GM23338 (cell line): ENCODE measurements at regions not wholly inside any gene's neighbourhood (a gene's known extent, or its start where the extent isn't known, plus 50 kb on each side); places are given as distances from the start of the nearest gene placed in this dataset.

ENCODE experiments used
- ATAC-seq: fragments of 200-7000 bp; cut with Tn5 transposase; 3 replicates; pipeline ENCODE4 v1.9.1; 2020
- DNase-seq: peaks from one replicate; pipeline ENCODE4 v3.0.0-alpha.2; 2015; ENCODE audit warnings: low spot score
- H2AFZ ChIP-seq: fragments of 200-600 bp; sonication (generic); 2 replicates; pipeline ENCODE4 v1.8.0; 2016; ENCODE audit warnings: antibody characterized with exemption, mild to moderate bottlenecking, moderate library complexity
- H3F3A ChIP-seq: fragments of 200-600 bp; sonication (generic); replicated peaks from 2 replicates; pipeline ENCODE4 v1.8.0; 2017; ENCODE audit warnings: antibody characterized with exemption, mixed run types, low read depth
- H3K27ac ChIP-seq: fragments of 200-600 bp; sonication (generic); 2 replicates; pipeline ENCODE4 v1.6.1; 2016; ENCODE audit warnings: low read depth
- H3K27me3 ChIP-seq: fragments of 200-600 bp; sonication (generic); 2 replicates; pipeline ENCODE4 v1.8.0; 2016; ENCODE audit warnings: mild to moderate bottlenecking, mixed run types, moderate library complexity; ENCODE audit not compliant: insufficient read depth
- H3K36me3 ChIP-seq: fragments of 200-600 bp; sonication (generic); 2 replicates; pipeline ENCODE4 v1.8.0; 2016; ENCODE audit warnings: mild to moderate bottlenecking; ENCODE audit not compliant: insufficient read depth
- H3K4me1 ChIP-seq: fragments of 200-600 bp; sonication (generic); 2 replicates; pipeline ENCODE4 v1.8.0; 2016; ENCODE audit warnings: mild to moderate bottlenecking, moderate library complexity; ENCODE audit not compliant: insufficient read depth
- H3K4me2 ChIP-seq: fragments of 200-600 bp; sonication (generic); 2 replicates; pipeline ENCODE4 v1.7.1; 2017; ENCODE audit warnings: mixed run types
- H3K4me3 ChIP-seq: fragments of 200-600 bp; sonication (generic); 2 replicates; pipeline ENCODE4 v1.6.1; 2016; ENCODE audit warnings: mixed run types
- H3K79me2 ChIP-seq: fragments of 200-600 bp; sonication (generic); replicated peaks from 2 replicates; pipeline ENCODE4 v1.8.0; 2017; ENCODE audit warnings: mild to moderate bottlenecking; ENCODE audit not compliant: insufficient read depth
- H3K9me2 ChIP-seq: fragments of 200-600 bp; sonication (generic); 2 replicates; pipeline ENCODE4 v1.8.0; 2017; ENCODE audit not compliant: insufficient read depth
- H4K20me1 ChIP-seq: fragments of 200-600 bp; sonication (generic); replicated peaks from 2 replicates; pipeline ENCODE4 v1.8.0; 2017; ENCODE audit warnings: mild to moderate bottlenecking; ENCODE audit not compliant: insufficient read depth
- H3K27ac Mint-ChIP-seq: 2 replicates; pipeline ENCODE4 v1.8.0; 2020; ENCODE audit warnings: inconsistent platforms, mild to moderate bottlenecking, moderate library complexity, mixed read lengths
- H3K27me3 Mint-ChIP-seq: 3 replicates; pipeline ENCODE4 v1.8.0; 2022; ENCODE audit warnings: low read depth, mild to moderate bottlenecking, moderate library complexity, mixed read lengths, inconsistent platforms; ENCODE audit not compliant: insufficient read depth, poor library complexity
- H3K36me3 Mint-ChIP-seq: 3 replicates; pipeline ENCODE4 v1.8.0; 2021; ENCODE audit warnings: low read depth, mild to moderate bottlenecking, inconsistent platforms, moderate library complexity, mixed read lengths
- H3K4me1 Mint-ChIP-seq: 3 replicates; pipeline ENCODE4 v1.8.0; 2020; ENCODE audit warnings: mild to moderate bottlenecking, inconsistent platforms, mixed read lengths
- H3K4me3 Mint-ChIP-seq: 3 replicates; pipeline ENCODE4 v1.8.0; 2021; ENCODE audit warnings: moderate library complexity, mild to moderate bottlenecking, inconsistent platforms, mixed read lengths
- H3K9me3 Mint-ChIP-seq: 3 replicates; pipeline ENCODE4 v1.8.0; 2020; ENCODE audit warnings: moderate library complexity, mild to moderate bottlenecking, inconsistent platforms, mixed read lengths
- CREB1 ChIP-seq: fragments of 250-450 bp; sonication (Bioruptor Pico); IDR thresholded peaks from 2 replicates; pipeline ENCODE4 v1.5.0; 2020; ENCODE audit warnings: low read depth, mild to moderate bottlenecking, moderate library complexity
- EZH2 ChIP-seq: fragments of 200-600 bp; sonication (generic); IDR thresholded peaks from one replicate; pipeline ENCODE4 v1.8.0; 2017; ENCODE audit warnings: antibody characterized with exemption, mild to moderate bottlenecking, low read depth; ENCODE audit not compliant: unreplicated experiment
- JUNB ChIP-seq: IDR thresholded peaks from one replicate; pipeline ENCODE4 v1.6.1; 2016; ENCODE audit warnings: antibody characterized with exemption; ENCODE audit not compliant: unreplicated experiment
- NANOG ChIP-seq: IDR thresholded peaks from 2 replicates; pipeline ENCODE4 v1.6.1; 2016; ENCODE audit warnings: antibody characterized with exemption, borderline replicate concordance
- POLR2AphosphoS5 ChIP-seq: IDR thresholded peaks from 2 replicates; pipeline ENCODE4 v1.6.1; 2016; ENCODE audit warnings: antibody characterized with exemption, low read depth
- ZNF331 ChIP-seq: fragments of 250-450 bp; sonication (Bioruptor Pico); IDR thresholded peaks from 2 replicates; pipeline ENCODE4 v1.5.0; 2020; ENCODE audit warnings: low read depth, mild to moderate bottlenecking, moderate library complexity
- TF ChIP-seq, protein P1 (sequence below), 2 experiments: fragments of 200-600 bp in 1 of 2; sonication (generic) in 1 of 2; conservative IDR thresholded peaks; 2 replicates each; pipeline versions ENCODE4 v1.5.1 to v1.6.1; 2016 to 2017; ENCODE audit warnings: antibody characterized with exemption in 2 of 2, low read depth in 2 of 2, mild to moderate bottlenecking in 2 of 2, moderate library complexity in 1 of 2
- TF ChIP-seq, protein P2 (sequence below): IDR thresholded peaks from one replicate; pipeline ENCODE4 v1.6.1; 2018; ENCODE audit warnings: antibody characterized with exemption; ENCODE audit not compliant: unreplicated experiment
- TF ChIP-seq, protein P3 (sequence below): fragments of 250-450 bp; sonication (Bioruptor Pico); IDR thresholded peaks from 2 replicates; pipeline ENCODE4 v1.5.0; 2020; ENCODE audit warnings: mild to moderate bottlenecking, moderate library complexity

DNA sequence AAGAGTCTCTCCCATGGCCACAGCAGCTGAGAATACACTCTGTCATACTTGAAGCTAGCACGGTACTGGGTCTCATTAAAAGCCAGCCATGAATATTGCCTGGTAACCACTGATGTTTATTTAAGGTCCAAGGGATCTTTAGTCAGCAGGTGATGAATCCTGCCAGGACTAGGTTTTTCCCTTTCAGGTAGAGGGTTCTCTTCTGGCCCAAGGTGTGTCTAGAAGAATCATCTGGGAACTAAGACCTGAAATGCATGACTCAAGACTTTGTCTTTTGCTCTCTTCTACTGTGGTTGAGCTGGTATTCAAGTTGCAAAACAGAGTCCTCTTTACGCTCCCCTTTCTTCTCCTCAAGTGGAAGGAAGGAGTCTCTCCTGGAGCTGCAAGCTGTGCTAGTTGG lies 400.5 kb upstream of the FSIP2 start (continued):
- TF ChIP-seq, protein P1, sequence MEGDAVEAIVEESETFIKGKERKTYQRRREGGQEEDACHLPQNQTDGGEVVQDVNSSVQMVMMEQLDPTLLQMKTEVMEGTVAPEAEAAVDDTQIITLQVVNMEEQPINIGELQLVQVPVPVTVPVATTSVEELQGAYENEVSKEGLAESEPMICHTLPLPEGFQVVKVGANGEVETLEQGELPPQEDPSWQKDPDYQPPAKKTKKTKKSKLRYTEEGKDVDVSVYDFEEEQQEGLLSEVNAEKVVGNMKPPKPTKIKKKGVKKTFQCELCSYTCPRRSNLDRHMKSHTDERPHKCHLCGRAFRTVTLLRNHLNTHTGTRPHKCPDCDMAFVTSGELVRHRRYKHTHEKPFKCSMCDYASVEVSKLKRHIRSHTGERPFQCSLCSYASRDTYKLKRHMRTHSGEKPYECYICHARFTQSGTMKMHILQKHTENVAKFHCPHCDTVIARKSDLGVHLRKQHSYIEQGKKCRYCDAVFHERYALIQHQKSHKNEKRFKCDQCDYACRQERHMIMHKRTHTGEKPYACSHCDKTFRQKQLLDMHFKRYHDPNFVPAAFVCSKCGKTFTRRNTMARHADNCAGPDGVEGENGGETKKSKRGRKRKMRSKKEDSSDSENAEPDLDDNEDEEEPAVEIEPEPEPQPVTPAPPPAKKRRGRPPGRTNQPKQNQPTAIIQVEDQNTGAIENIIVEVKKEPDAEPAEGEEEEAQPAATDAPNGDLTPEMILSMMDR (conservative IDR thresholded peaks at IDR 0.05; ENCODE audit: low read depth in 2 of 2): no peak

DNA sequence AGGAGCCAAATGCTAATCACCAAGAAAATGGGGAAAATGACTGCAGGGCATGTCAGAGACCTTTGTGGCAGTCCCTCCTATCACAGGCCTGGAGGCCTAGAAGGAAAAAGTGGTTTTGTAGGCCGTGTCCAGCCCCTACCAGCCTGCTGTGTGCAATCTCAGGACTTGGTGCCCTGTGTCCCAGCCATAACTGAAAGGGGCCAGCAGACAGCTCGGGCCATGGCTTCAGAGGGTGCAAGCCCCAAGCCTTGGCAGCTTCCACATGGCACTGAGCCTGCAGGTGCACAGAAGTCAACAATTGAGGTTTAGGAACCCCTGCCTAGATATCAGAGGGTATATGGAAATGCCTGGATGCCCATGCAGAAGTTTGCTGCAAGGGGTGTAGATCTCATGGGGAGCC lies 391.2 kb upstream of the FSIP2 start:
- H3K79me2 ChIP-seq: no peaks in the 10 kb centered on the region
- H4K20me1 ChIP-seq: no peaks in the 10 kb centered on the region
- Mint-ChIP-seq H3K9me3 (no peaks in the 10 kb centered on the region), H3K4me3 (no peak overlapping the region), H3K36me3 (no peaks in the 10 kb centered on the region; the same call in 2 of the 3 replicates), H3K4me1 (no peaks in the 10 kb centered on the region), H3K27ac (no peak overlapping the region), H3K27me3 (no peaks in the 10 kb centered on the region)
- H2AFZ ChIP-seq: no peak overlapping the region
- no peak for TF ChIP-seq NANOG
- H3K4me3 ChIP-seq: no peak overlapping the region
- H3K4me2 ChIP-seq: no peak overlapping the region
- H3K36me3 ChIP-seq: no peaks in the 10 kb centered on the region
- no peak for DNase-seq
- H3K9me2 ChIP-seq: 0 out of 2 replicates have a peak, but pooled peaks cover 2% of the 10 kb centered on the region
- H3K27ac ChIP-seq: no peak overlapping the region
- no peaks in the 10 kb centered on the region for H3K27me3 ChIP-seq
- H3F3A ChIP-seq: no peaks in the 10 kb centered on the region
- no peak for ATAC-seq
- H3K4me1 ChIP-seq: no peaks in the 10 kb centered on the region

DNA sequence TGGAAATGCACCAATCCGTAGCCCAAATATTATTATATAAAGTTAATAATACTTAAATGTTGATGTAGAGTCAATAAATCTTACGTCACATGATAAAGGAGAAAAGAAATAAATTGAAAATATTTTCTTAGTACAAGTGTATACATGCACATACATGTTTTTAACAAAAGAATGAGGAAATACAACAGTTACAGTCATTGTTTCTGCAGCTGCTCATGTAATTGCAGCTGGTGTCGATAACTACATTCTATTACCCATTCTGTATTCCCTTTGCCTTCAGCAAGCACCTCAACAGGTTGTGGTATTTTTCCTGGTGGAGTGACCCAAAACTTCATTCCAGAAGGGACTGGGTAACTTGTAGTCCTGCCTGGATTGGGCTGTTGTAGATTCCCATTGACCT lies 377.8 kb upstream of the FSIP2 start:
- H3K27ac ChIP-seq: no peak overlapping the region
- Mint-ChIP-seq H3K4me3 (no peak overlapping the region), H3K27me3 (peaks cover 2% of the 10 kb centered on the region), H3K36me3 (peaks cover 2% of the 10 kb centered on the region; the same call in 1 of the 3 replicates), H3K27ac (no peak overlapping the region), H3K4me1 (no peaks in the 10 kb centered on the region), H3K9me3 (peaks cover 8% of the 10 kb centered on the region; the same call in 2 of the 3 replicates)
- H3K36me3 ChIP-seq: no peaks in the 10 kb centered on the region
- H3K4me3 ChIP-seq: no peak overlapping the region
- no peak for DNase-seq
- H3K27me3 ChIP-seq: no peaks in the 10 kb centered on the region
- no peaks in the 10 kb centered on the region for H3K4me1 ChIP-seq
- H3K4me2 ChIP-seq: no peak overlapping the region
- H4K20me1 ChIP-seq: no peaks in the 10 kb centered on the region
- H2AFZ ChIP-seq: no peak overlapping the region
- no peaks in the 10 kb centered on the region for H3F3A ChIP-seq
- H3K9me2 ChIP-seq: peaks cover 14% of the 10 kb centered on the region
- no peaks in the 10 kb centered on the region for H3K79me2 ChIP-seq
- ATAC-seq: no peak
- TF ChIP-seq ZNF331 (CRISPR knock-in tag) (no peak), JUNB (no peak), NANOG (no peak), EZH2 (no peak), POLR2AphosphoS5 (no peak), CREB1 (CRISPR knock-in tag) (no peak)
- TF ChIP-seq, protein P2, sequence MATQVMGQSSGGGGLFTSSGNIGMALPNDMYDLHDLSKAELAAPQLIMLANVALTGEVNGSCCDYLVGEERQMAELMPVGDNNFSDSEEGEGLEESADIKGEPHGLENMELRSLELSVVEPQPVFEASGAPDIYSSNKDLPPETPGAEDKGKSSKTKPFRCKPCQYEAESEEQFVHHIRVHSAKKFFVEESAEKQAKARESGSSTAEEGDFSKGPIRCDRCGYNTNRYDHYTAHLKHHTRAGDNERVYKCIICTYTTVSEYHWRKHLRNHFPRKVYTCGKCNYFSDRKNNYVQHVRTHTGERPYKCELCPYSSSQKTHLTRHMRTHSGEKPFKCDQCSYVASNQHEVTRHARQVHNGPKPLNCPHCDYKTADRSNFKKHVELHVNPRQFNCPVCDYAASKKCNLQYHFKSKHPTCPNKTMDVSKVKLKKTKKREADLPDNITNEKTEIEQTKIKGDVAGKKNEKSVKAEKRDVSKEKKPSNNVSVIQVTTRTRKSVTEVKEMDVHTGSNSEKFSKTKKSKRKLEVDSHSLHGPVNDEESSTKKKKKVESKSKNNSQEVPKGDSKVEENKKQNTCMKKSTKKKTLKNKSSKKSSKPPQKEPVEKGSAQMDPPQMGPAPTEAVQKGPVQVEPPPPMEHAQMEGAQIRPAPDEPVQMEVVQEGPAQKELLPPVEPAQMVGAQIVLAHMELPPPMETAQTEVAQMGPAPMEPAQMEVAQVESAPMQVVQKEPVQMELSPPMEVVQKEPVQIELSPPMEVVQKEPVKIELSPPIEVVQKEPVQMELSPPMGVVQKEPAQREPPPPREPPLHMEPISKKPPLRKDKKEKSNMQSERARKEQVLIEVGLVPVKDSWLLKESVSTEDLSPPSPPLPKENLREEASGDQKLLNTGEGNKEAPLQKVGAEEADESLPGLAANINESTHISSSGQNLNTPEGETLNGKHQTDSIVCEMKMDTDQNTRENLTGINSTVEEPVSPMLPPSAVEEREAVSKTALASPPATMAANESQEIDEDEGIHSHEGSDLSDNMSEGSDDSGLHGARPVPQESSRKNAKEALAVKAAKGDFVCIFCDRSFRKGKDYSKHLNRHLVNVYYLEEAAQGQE: no peak
- TF ChIP-seq, protein P3, sequence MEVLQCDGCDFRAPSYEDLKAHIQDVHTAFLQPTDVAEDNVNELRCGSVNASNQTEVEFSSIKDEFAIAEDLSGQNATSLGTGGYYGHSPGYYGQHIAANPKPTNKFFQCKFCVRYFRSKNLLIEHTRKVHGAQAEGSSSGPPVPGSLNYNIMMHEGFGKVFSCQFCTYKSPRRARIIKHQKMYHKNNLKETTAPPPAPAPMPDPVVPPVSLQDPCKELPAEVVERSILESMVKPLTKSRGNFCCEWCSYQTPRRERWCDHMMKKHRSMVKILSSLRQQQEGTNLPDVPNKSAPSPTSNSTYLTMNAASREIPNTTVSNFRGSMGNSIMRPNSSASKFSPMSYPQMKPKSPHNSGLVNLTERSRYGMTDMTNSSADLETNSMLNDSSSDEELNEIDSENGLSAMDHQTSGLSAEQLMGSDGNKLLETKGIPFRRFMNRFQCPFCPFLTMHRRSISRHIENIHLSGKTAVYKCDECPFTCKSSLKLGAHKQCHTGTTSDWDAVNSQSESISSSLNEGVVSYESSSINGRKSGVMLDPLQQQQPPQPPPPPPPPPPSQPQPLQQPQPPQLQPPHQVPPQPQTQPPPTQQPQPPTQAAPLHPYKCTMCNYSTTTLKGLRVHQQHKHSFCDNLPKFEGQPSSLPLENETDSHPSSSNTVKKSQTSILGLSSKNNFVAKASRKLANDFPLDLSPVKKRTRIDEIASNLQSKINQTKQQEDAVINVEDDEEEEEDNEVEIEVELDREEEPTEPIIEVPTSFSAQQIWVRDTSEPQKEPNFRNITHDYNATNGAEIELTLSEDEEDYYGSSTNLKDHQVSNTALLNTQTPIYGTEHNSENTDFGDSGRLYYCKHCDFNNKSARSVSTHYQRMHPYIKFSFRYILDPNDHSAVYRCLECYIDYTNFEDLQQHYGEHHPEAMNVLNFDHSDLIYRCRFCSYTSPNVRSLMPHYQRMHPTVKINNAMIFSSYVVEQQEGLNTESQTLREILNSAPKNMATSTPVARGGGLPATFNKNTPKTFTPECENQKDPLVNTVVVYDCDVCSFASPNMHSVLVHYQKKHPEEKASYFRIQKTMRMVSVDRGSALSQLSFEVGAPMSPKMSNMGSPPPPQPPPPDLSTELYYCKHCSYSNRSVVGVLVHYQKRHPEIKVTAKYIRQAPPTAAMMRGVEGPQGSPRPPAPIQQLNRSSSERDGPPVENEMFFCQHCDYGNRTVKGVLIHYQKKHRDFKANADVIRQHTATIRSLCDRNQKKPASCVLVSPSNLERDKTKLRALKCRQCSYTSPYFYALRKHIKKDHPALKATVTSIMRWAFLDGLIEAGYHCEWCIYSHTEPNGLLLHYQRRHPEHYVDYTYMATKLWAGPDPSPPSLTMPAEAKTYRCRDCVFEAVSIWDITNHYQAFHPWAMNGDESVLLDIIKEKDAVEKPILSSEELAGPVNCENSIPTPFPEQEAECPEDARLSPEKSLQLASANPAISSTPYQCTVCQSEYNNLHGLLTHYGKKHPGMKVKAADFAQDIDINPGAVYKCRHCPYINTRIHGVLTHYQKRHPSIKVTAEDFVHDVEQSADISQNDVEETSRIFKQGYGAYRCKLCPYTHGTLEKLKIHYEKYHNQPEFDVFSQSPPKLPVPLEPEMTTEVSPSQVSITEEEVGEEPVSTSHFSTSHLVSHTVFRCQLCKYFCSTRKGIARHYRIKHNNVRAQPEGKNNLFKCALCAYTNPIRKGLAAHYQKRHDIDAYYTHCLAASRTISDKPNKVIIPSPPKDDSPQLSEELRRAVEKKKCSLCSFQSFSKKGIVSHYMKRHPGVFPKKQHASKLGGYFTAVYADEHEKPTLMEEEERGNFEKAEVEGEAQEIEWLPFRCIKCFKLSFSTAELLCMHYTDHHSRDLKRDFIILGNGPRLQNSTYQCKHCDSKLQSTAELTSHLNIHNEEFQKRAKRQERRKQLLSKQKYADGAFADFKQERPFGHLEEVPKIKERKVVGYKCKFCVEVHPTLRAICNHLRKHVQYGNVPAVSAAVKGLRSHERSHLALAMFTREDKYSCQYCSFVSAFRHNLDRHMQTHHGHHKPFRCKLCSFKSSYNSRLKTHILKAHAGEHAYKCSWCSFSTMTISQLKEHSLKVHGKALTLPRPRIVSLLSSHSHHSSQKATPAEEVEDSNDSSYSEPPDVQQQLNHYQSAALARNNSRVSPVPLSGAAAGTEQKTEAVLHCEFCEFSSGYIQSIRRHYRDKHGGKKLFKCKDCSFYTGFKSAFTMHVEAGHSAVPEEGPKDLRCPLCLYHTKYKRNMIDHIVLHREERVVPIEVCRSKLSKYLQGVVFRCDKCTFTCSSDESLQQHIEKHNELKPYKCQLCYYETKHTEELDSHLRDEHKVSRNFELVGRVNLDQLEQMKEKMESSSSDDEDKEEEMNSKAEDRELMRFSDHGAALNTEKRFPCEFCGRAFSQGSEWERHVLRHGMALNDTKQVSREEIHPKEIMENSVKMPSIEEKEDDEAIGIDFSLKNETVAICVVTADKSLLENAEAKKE (CRISPR knock-in tag): no peak
